ENCODE measurements at regions not wholly inside any gene's neighbourhood (a gene's known extent, or its start where the extent isn't known, plus 50 kb on each side); places are given as distances from the start of the nearest gene placed in this dataset.
"Not testable (repeated sequence)": the region's sequence is repeated elsewhere in the genome, so short reads cannot be mapped to it uniquely, and the experiment has no call there.

DNA sequence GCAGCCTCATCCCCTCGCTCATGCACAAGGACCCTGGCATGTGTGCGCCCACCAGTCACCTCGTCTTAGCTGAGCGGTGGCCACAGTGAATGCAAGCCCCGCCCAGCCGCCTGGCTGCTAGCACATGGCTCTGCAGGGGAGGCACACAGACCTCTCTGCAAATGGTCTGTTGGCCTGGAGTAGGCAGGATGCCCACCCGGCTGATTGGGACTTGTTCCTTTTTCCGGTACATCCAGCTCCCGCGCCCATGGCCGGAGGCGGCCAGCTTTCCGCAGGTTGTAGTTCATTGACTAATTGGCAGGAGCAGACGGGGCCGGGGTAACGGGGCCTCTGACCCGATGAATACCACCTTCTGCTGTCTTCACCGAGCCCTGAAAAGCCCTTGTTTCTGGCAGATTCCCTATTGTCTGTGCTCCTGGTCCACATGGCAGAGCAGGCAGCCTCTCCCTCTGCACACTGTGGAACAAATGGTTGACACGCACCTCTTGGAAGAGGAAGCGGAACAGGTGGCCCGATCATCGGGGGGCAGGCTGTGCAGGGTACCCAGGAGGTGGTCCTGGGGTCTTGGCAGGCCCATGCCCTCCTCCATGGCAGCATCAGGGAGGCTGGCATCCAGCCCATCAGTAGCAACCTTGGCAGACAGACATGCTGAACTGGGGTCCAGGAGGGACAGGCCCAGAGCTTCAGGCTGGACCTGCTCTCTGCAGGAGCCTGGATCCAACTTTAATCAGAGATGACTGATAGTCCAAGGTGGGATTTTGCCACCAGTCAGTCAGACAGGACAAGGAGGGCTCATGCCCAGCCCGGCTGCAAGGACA, 1512.0 kb downstream of the BRD1 start:
- in situ Hi-C loops (cut with HindIII; ENCODE audit: low sequenced_read_pairs): no loop called here

DNA sequence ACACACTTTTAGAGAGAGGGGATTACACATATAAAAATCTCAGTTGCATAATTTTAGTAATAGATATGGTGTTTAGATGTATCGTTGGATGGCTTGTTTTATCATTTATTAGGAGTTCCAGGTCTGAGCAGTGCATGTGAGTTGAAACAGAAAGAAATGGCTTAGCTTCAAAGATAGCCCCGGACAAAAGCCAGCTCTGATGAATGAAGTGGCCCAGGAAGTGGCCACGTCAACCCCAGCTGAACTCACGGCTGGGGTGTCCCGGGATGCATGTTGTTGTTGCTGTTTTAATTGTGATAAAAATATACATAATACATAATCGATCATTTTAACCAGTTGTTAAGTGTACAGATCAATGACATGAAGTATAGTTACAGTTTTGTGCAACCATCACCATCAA, 1513.6 kb downstream of the BRD1 start:
- in situ Hi-C loops (cut with HindIII; ENCODE audit: low sequenced_read_pairs): no loop called here

DNA sequence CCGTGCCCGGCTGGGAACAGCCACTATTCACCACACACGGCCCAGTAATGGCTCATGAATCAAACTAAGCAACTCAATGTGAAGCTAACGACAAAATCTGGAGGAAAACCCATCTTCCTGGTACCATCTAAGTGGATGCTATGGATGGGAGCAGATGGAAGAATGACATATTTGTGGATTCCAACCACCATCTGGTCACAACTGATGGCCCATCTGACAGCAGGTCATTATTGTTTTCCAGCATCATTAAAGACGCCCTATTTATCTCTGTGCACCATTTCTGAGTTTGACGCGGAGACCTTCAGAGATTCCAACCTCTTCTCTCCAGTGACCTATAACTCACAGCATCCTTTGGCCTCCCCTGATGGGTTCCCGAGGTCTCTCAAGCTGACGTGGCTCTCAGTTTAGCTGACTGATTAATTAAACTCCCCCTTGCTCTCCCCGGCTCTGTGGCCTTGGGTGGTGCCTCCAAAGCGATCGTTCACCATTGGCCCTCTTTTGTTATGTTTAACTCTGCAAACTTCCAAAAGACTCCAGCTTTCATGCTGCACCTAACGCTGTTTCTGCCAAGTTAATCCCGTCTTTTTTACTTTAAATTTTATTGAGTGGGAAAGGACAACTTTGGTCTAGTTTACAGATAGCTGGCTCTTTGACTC, 1514.4 kb downstream of the BRD1 start:
- in situ Hi-C loops (cut with HindIII; ENCODE audit: low sequenced_read_pairs): no loop called here

DNA sequence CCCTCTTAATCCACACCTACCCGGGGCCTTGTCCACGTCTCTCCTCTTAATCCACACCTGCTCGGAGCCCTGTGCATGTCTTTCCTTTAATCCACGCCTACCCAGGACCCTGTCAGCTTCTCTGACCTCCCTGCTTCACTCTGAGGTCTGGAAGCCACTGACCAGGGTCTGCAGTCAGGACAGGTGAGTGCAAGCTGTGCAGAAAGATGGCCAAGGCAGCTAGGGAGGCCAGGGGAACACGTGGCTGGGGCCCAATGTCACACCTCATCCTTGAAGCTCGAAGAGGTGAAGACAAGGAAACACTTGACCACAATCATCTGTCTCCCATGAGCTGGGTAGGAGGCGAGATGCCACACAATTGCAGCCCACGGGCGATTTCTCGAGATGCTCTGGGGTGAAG, 1516.9 kb downstream of the BRD1 start:
- in situ Hi-C loops (cut with HindIII; ENCODE audit: low sequenced_read_pairs): no loop called here

DNA sequence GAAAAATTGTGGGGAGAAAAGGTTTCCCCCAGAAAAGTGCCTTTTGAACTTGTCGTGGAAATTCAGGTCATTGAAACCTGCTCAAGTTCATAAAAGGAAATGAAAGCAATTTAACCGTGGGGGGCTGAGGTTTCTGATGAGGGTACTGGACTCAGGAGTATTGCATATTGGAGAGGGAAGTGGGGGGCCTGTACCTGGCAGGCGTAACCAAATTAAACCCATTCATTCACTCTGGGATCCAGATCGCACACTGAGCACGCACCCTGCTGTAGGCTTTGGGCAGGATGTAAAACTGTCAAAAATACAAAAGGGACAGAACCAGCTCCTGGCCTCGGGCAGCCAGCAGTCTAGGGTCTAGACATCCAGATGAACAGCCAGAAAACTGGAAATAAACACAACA, 1517.4 kb downstream of the BRD1 start:
- in situ Hi-C loops (cut with HindIII; ENCODE audit: low sequenced_read_pairs): no loop called here

- in situ Hi-C loops (cut with HindIII; ENCODE audit: low sequenced_read_pairs): no loop called here
Measured at GRCh38 chr22:48309836-48310235, 1517.8 kb downstream of the BRD1 start.

DNA sequence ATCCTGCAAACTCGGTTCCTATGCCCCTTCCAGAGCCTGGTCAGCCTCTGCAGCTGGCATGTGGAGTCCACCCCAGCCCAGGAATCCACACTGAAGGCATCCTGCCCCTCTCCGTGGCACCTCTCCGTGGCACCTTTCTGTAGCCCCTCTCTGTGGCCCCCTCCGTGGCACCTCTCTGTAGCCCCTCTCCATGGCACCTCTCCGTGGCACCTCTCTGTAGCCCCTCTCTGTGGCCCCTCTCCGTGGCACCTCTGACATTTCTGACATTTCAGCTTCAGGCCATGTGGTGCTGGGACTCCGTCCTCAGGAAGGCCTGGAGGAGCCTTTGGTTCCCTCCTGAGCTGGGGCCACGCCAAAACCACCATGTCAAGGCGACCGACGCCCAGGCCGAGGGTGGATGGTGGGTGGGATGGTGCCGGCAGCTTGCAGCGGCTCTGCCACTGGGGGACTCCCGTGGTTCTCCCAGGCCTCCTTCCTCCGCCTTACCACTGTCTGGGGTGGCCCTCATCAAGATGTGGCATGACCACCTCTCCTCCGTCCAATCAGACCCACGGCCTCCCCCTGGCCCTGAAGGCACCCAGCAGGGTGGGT, 1518.5 kb downstream of the BRD1 start:
- in situ Hi-C loops (cut with HindIII; ENCODE audit: low sequenced_read_pairs): no loop called here

- in situ Hi-C loops (cut with HindIII; ENCODE audit: low sequenced_read_pairs): no loop called here
Measured at GRCh38 chr22:48307931-48308330, 1519.7 kb downstream of the BRD1 start.

DNA sequence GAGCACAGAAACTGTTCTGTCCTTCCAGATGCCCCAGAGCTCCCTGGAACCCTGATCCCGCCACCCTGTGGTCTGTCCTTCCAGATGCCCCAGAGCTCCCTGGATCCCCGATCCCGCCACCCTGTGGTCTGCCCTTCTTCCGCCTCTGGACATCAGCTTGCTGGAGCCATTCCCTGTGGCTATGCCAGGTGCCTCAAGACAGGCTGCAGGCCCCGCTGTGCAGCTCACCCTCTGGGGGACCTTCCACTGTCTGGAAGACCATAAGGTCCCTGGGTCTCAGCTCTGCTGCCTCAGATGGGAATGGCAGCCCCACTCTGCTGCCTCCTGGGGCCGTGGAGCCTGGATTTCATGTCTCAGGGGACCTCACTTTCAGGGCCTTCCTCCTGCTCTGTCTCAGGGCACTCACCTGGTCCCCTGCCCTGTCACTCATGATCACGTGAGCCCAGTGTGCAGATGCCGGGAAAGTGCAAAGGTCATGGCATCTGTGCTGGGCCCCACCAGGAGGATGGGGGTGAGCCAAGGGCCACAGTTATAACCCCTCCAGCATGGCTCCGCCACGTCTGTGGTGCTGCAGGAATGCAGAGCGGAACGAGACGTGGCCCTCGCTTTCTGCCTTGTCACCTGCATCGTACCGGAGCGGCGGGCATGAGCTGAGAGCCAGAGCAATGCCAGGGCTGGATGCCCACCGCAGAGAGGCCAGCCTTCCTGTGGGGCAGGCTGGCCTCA, 1520.7 kb downstream of the BRD1 start:
- in situ Hi-C loops (cut with HindIII; ENCODE audit: low sequenced_read_pairs): no loop called here

GRCh38 chr22:48306284-48306683, 1521.4 kb downstream of the BRD1 start:
- in situ Hi-C loops (cut with HindIII; ENCODE audit: low sequenced_read_pairs): no loop called here

DNA sequence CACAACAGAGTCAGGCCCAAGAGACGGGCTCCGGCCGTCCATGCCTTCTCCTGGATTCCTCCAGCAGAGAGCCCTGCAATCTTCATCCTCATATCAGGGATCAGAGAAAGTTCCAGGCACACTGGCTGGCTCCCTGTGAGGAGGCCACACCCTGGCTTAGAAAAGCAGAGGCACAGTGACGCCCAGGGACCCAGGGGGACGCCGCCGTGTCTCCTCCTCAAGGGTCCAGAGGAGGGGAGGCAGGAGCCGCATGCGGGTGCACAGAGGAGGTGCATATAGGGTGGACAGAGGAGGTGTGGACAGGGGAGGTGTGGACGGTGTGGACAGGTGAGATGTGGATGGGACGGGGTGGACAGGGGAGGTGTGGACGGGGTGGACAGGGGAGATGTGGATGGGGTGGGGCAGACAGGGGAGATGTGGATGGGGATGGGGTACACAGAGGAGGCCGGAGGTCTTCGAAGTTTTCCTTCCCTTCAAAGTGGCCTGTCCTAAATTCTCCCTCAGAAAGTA, 1521.9 kb downstream of the BRD1 start:
- in situ Hi-C loops (cut with HindIII; ENCODE audit: low sequenced_read_pairs): no loop called here

- in situ Hi-C loops (cut with HindIII; ENCODE audit: low sequenced_read_pairs): no loop called here
Measured at GRCh38 chr22:48303369-48303725, 1524.3 kb downstream of the BRD1 start.

DNA sequence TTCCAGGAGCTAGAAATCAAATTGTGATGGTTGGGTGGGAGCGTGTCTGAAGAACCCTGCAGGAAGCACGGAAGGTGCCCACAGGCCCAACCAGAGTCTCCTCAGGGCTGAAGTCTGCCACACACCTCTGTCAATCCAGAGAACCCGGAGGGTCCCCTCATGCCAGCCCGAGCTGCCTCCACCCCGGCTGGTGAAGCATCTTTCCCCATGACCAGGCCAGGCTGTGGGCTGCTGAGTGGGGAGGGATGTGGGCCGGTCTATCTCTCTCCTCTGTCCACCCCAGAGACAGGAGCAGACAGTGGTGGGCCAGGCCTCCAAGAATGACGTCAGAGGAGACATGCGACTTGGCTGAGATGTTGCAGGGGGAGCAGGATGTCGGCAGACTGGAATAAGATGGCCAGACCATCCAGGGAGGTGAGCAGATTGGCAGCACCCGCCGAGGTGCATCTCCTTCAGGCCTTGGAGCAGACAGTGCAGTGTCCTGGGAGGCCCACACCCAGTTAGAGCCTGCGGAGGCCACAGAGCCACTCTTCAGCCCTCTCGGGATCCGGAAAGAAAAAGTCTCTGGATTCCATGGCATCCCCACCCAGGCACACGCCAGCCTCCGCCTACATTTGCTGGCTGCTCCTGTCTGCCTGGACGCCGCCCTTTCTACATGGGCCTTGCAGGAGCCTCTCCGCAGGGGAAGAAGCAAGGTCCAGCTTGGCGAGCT, 1524.9 kb downstream of the BRD1 start:
- in situ Hi-C loops (cut with HindIII; ENCODE audit: low sequenced_read_pairs): no loop called here

DNA sequence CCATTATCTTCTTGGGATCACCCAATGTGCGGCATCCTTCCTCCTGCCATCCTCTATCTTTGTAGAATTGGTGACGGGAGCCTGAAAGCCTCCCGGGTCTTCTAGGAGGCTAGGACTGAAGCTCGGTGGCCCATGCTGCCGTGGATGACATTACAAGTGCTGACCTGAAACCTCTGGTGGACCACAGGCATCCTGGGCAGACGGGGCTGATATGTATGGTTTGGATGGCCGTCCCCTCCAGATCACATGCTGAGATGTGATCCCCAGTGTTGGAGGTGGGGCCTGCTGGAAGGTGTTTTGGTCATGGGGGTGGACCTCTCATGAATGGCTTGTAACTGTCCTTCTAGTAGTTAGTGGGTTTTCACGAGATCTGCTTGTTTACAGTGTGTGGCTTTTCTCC, 1525.8 kb downstream of the BRD1 start:
- in situ Hi-C loops (cut with HindIII; ENCODE audit: low sequenced_read_pairs): no loop called here

DNA sequence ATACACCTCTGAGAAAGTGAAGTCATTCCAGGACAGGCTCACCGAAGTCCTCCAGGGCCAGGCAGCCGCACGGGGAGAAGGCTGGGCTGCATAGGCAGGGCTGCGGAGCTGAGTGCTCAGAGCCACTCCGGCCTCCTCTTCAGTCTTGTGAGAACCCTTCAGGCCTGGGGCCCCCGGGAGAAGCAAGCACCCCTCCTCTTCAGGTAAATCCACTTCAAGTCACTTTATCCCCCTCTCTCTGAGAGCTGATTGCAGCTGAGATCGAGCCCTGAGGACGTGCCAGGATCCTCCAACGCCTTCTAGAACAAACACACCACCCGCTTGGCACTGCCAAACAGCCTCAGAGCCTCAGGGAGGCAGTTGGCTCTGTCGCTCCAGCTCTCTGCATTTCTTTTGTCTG, 1526.3 kb downstream of the BRD1 start:
- in situ Hi-C loops (cut with HindIII; ENCODE audit: low sequenced_read_pairs): no loop called here

- in situ Hi-C loops (cut with HindIII; ENCODE audit: low sequenced_read_pairs): no loop called here
Measured at GRCh38 chr22:48300877-48301276, 1526.8 kb downstream of the BRD1 start.

DNA sequence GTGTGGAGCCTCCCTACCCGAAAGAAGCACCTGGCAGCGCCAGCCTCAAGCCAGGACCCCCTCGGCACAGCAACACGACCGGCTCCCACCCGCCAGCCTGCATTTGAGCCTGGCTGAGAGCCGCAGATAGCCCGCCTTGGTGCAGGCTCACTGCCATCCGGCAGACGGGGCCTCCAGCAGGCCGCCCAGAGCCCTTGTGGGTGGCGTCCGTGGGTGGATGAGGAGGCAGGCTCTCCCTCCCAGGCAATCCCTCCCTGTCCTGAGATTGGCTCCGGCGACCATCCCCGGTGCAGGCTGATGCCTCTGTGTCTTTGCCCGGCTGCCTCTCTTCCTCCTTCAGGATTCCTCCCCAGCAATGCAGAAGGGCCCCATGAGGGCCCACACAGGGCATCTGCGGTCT, 1527.9 kb downstream of the BRD1 start:
- in situ Hi-C loops (cut with HindIII; ENCODE audit: low sequenced_read_pairs): no loop called here

- in situ Hi-C loops (cut with HindIII; ENCODE audit: low sequenced_read_pairs): no loop called here
Measured at GRCh38 chr22:48299124-48299523, 1528.5 kb downstream of the BRD1 start.

- in situ Hi-C loops (cut with HindIII; ENCODE audit: low sequenced_read_pairs): no loop called here
Measured at GRCh38 chr22:48297296-48297695, 1530.4 kb downstream of the BRD1 start.

DNA sequence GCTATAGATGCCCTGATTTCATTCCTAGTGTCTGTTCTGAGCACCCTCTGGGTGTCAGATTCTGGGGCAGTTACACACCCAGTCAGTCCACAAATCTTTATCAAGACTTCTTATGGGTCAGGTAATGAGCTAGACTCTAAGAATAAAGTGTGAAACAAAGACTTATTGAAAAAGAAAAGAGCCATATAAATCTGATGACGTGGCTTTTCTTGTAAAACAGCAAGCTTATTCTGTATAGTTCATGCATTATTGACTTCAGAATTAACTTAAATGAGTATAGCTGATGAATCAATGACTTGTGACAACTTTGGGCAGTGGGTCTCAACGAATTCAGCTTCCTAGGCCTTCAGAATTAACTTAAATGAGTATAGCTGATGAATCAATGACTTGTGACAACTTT, 1527.5 kb downstream of the TBC1D22A start:
- in situ Hi-C loops (cut with HindIII; ENCODE audit: low sequenced_read_pairs): not testable (repeated sequence)

Measured in DLD1 (cell line).